HG03457 (cell line): ENCODE measurements at regions not wholly inside any gene's neighbourhood (a gene's known extent, or its start where the extent isn't known, plus 50 kb on each side); places are given as distances from the start of the nearest gene placed in this dataset.

Experiments
- ATAC-seq: cut with Tn5 transposase; IDR thresholded peaks from one replicate; pipeline ENCODE4 v1.9.1; 2021; ENCODE audit warnings: moderate number of reproducible peaks; ENCODE audit not compliant: unreplicated experiment

DNA sequence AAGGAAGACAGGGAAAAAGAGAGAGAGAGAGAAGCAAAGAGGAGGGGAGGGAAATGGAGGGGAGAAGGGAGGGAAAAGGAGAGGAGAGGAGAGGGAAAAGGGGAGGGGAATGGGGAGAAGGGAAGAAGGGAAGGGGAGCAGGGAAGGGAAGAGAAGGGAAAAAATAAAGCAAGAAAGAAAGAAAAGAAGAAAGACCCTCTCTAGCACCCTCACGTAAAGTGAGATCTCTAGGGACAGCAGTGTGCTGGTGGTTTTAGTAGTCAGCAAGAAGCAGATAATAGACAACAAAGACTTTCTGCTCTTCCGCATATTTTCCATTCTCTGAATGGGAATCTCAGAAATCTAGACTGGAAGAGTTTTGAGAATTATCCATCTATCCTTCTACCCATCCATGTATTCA, 201.8 kb upstream of the RFC3 start:
- no peak for ATAC-seq

DNA sequence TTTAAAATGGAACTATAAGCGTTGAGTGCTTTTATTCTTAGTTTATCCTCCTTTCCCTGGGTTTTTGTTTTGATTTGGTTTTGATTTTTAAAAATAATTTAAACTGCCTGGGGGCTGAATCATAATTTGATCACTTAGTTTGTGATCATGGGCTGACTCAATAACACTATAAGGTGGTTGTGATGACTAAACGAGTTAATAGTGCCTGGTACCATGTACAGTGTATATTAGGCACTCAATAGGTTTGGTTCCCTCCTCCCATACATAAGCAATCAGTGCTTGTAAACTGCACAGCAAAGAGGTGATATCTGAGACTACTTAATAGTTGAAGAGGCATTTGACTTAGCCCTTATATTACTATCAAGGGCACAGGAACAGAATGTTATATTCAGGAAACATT, 200.9 kb upstream of the RFC3 start:
- no peak for ATAC-seq

DNA sequence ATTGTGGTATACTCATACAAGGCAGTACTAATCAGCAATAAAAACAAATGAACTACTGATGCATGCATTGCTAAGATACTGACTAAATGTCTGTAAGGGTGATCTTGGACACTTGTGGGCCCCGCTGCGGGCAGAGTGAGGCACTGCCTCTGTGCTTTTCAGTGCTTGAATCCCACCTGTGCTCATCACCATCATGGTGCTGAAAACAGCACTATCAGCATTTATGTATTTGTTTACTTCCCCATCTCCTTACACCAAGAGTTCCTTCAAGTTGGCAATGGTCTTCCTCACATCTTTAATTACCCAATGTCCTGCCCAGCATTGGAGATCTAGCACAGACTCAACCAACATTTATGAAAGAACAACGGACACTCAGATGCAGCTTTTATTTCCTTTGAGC, 193.7 kb upstream of the RFC3 start:
- no peak for ATAC-seq

DNA sequence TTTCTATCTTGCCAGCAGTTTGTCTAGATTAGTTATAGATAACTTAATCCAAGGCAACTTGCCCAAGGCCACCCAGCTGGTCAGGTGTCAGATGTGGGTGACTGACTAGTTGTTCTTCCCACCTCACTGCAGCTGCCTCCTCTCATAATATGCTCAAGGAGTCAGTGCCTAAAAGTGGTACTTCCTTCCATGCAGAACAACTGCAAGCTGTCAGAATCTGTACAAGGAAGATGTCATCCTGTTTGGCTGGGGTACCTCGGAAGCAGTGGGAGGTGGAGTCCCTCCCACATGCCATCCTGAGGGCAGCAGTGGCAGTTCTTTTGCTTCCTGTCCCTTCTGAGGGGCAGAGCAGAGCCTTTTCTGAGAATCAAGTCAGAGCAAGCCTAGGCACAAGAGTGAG, 193.2 kb upstream of the RFC3 start:
- no peak for ATAC-seq

DNA sequence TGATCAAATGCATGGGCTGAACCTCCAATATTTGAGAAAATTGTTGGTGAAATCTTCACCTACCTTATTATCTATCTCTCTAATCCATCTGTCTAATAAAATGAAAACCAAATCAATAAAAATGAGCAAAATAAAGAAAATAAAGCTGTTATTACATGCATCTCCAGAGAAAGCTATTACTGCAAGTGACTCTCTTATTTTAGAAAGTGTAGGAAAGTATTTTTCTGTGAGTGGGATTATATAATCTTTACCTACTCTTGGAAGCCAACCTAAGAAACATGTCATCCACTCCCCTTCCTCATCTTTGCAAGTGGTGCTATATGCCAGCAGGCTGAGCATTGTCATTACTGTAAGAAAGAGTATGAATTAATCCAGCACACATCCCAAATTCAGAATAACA, 191.5 kb upstream of the RFC3 start:
- ATAC-seq = no peak

DNA sequence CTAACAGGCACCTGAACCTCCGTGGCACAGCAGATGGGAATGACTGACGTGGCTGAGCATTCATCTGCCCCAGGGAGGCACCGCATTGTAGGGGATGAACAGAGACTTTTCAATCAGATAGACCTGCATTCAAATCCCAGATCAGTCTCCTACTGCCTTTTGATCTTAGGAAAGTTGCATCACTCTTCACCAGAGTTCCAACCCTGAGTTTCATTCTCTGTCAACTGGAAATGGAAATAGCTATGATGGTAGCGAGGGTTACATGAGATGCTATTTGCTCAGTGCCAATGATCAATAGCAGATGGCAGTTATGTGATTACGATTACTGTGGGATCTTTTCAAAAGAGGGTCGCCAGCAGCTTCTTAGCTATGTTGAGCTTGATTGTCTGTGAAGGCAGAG, 189.3 kb upstream of the RFC3 start:
- no peak for ATAC-seq

DNA sequence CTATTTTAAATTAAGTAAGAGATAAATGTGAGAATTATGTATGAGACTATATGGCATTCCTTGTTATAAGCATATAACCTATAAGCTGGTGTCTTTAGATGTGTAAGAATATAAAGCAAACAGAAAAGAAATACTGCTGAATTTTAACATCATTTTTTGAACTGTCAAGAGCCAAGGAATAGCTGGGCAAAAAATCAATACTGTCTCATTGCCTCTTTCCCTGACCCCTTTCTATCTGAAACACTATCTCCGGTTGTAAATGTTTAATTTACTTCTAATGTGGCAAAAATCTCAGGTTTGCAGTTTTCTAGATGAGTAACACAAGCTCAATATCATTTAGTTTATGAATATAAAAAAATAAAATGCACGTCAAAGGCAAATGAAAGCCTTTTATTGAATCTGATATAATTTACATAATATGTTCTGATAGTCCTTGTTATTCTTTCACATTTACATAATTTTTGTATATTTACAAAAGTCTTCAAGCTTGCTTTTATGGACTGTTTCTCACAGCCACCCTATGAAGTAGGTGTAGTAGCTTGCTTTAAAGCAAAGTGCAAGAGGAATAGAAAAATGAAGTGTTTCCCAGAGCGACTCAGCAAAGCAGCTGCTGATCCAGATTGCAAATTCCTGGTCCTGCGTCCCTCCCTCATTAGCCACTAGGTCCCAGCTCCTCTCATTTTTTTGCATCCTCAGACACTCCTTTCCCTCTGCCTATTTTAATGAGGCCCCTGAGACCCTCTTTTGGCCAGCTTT, 188.2 kb upstream of the RFC3 start:
- no peak for ATAC-seq

DNA sequence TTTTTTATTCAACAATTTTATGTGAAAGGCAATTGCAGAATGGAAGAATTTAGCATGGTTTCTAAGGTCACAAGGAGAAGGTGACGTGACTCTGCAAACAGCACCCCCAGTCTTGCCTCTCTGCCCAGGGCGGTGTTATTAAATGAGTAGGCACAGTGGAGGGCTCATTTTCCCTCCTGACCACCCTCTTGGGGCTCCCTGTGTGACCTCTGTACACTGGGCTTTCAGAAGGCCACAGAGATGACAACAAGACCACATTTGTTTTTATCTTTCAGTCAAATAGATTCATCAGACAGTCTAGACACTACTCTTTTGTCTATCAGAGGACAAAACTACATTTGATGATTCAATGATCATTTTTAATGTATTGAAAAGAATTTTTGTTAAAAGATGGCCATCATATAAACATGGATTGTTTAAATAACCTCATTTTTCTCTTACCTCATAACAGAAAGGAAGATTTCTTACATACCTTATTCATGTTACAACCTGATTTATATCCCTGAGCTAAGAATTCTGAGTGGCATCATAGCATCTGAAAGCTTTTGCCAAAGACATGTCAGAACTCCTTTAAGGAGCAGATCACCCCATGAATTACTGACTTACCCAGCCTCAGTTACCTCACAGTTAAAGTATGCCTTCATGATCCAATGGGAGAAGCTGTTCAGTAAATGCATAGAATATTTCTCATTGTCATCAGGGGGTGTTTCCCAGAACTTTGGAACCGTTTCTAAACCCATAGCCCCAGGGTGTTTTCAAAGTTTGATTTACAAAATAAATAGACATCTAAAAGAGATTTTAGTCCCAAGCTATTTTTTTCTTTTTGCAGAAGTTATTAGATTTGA, 184.0 kb upstream of the RFC3 start:
- no peak for ATAC-seq

DNA sequence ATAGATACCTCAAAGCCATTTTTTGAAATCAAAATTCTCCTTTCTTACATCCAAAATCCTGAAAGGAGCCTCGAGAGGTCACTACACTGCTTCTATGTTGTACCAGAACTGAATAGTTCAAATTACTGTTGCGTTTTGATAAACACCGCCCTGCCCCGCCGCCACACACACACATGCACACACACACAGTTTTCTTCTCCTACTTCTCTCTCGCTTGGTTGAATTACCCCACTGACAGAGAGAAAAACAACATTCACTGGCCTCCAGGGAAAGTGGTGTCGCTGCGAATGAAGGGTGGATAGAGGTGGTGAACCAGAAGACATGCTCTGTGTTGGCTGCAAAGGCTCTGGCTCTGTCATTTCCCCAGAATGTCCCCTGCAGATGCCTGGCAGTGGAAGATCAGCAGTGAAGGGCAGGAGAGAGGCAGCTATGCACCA, 183.4 kb upstream of the RFC3 start:
- no peak for ATAC-seq

DNA sequence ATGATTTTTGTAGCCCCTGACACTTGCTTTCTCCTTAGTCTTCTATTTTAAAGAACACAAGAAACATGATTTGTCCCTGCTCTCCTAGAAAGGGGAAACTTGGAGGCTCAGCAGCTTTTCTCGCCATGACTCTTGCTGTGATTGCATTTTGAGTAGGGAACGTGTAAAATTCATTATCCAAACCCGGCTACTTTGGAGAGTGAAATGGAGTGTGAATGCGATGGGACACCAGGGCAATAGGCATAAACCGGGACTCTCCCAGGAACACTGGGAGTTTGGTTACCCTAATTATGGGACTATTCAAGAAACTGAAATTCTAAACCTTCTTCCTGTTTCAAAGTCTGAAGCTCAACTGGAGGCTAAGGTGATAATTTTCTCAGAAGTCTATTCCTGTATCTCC, 181.7 kb upstream of the RFC3 start:
- ATAC-seq = no peak

DNA sequence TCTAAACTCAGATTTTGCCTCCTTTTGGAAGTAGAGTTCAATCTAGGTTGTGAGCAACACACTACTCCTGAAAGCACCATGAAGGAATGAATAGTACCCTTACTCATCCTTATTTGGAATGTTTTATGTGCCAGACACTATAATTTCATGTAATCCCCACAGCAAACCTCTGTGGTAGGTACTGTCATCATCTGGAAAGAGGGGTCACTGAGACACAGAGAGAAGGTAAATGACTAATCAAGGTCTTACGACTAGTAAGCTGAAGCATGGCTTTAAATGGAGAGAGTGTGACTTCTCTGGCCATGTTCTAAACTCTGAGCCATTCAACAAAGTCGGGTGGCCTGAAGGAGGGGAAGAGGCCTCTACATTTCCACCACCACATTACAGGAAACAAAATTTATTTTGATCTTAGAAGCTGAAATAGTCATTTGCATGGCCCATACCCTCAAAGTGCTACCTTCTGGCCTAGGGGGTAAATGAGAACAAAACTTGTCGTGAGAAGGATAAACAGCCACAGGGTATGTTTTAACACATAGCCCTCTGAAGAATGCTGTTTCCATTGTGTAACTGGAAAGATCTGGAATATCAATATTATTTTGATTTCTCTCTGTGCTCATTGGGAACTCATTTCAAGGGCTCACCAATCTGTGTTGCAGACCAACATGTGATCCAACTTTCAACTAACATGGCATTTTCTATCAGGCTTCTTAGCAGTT, 180.8 kb upstream of the RFC3 start:
- ATAC-seq = no peak

DNA sequence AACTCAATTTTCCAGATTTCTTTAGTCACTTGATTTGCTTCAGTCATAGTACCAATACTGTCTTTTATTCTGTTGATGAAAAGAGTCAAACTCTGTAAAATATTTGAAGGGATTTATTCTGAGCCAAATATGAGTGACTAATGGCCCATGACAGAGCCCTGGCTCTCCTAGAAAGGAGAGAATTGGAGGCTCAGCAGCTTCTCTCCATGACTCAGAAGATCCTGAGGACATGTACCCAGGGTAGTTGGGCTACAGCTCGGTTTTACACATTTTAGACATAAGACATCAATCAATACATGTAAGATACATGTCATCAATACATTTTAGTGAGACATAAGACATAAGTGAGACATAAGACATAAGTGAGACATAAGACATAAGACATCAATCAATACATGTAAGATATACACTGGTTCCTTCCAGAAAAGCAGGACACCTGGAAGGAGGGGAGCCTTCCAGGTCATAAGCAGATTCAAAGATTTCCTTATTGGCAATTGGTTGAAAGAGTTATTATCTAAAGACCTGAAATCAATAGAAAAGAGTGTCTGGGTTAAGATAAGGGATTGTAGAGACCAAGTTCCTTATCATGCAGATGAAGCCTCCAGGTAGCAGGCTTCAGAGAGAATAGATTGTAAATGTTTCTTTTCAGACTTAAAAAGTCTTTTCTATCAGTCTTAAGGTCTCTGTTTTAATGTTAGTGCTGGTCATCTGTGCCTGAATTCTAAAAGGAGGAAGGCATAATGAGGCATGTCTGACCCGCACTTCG, 179.8 kb upstream of the RFC3 start:
- ATAC-seq = no peak

DNA sequence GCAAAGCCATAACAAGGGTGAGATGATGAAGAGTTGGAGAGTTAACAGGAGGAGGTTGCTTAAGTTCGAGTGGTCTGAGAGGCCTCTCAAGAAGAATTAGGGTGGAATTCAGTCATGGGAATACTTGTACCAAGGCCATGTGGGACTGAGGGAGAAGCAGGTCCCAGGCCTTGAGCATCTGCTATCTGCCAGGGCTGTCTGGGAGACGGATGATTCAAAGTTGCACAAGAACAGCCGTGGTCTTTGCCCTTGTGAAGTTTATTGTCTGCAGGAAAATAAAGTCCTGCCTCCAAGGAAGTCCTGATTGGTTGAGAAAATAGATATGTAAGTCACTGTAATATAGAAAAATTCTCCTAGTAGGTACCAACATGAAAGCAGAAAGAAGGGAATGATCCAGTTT, 178.8 kb upstream of the RFC3 start:
- no peak for ATAC-seq

DNA sequence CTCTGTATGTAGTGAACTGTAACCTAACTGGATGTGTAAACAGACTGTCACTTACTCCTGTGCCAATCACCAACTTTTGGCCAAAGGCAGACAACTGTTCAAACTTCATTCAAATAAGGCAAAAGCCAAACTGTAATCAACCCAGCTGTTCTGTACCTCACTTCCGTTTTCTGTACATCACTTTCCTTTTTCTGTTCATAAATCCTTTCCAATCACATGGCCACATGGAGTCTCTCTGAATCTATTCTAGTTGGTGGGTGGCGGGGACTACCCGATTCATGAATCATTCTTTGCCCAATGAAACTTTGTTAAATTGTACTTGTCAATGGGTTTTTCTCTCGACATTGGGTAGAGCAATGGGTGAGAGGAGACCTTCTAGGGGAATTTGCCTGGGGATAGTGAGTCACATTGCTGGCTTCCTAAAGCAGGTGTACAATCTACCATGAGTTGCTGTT, 178.3 kb upstream of the RFC3 start:
- ATAC-seq = peak; percentile 62

DNA sequence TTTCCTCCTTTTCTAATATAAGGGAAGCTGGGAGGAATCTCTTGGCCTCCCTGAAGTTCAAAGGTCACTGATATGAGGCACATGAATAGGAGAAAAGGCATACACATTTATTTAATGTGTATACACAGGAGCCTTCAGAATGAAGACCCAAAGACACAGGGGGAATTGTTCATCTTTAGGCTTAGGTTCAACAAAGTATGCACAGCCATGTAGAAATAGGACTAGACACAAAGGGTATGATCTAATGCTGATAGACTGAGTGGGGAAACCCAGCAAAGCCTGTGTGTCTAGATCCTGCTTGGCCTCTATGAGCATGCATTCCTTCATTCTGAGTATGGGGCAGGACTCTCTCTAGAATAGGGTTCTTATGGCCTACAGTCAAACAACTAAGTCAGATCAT, 177.1 kb upstream of the RFC3 start:
- no peak for ATAC-seq

DNA sequence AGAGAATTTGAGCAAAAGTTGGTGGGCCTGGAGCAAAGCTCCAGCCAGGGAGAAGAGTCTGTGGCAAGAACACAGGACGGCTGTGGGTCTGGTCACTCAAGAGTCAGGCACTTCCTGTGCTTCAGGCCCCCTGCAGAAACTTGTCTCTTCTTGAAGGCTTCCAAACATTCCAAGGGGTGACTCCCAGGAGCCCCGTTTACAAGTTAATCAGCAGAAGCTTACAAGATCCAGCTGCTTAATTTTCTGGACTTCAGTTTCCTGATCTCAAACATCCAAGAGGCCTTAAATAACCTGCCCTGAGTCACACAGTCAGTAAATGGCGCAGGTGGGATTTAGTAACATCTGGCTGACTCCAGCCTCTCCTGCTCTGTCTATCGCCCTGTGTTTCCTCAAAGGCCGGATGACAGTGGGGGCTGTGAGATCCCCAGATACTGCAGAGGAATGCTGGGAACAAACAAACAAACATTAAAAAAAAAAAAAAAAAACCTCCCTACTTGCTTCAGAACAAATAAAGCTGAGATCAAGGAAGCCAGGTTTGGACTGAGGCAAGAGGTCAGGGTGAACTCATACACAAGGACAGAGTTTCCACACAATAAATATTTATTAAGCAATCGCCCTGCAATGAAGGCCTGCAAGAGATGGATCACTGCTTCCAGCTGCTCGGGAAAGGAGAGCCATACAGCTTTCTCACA, 175.4 kb upstream of the RFC3 start:
- ATAC-seq = no peak

DNA sequence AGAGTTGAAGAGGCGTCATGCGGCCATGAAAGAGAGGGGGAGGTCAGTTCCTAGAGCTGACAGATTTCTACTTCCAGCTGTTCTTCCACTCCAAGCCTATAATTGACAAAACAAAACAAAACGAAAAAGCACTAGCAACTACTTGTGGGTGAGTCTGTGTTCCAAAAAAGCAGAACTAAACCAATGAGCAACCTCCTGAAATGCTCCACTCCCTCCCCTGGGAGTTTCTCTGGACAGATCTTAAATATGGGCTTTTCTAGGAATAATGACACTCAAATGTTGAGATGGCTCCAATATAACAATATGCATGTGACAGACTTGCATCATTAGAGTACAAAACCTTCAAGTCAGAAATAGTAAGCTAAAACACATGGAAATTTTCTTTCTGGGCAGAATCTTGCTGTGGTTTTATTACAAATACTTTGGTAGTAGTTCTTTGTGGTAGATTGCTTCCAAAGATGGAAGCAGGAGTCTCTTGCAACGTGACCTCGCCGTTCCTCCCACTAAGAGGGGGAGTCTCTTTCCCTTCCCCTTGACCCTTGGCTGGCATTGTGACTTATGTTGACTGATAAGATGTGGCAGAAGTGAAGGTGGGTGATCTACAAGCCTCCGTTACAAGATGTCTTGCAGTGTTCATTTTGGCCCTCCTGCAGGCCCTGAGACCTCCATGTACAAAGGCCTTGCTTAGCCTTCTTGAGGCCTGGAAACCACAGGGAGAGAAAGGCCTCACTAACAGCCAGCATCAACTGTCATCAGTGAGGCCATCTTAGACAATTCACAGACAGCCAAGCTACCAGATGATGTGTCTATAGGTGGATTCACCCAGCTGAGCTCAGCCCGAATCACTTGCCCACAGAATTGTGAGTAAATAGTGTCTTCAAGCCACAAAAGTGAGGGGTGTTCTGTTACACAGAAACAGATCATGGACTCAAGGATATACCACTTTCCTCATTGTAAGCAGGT, 173.1 kb upstream of the RFC3 start:
- no peak for ATAC-seq

DNA sequence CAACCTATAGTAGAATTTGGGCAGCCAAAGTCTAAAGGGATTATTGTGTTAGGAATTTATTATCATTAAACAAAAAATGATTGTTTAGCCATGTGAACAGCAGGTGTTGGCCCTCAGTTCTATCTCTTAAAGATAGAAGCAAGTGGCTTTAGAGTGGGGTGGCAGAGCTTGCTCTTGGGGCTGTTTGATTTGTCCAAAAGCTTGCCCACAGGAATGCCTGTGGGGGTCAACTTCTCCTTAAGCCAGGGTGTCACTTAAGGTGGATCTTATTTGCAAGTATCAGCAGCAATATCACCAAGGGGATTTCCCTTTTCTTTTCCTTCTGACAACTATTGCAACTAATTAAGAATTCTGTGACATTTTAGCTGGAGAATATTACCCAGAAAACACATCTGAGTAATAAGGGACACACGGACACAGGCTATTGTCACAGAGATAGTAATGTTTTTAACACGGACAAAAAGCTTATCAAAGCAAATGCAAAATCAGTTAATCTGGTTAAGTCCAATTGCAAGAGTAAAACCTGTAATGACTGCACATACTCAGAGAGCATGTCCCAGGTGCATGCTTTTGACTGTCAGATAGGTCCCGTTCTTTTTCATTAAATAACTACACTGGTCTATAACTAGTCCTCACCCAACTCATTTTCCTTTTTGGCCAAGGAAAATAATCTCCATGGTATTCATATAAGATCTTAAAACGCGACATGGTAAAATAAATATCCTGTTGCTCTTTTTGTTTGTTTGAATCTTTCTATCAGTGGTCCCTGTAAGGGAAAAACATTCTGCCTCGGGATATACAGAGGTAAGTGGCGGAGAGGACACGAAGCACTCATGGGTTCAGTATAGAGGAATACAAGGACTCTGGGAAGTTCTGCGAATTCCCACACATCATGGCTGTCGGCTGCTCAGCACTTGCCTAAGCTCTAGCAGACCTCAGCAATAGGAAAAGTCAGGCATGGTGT, 172.1 kb upstream of the RFC3 start:
- ATAC-seq = no peak
